GM13976 (cell line): ENCODE measurements at regions not wholly inside any gene's neighbourhood (a gene's known extent, or its start where the extent isn't known, plus 50 kb on each side); places are given as distances from the start of the nearest gene placed in this dataset.

Experiments
- DNase-seq: peaks from one replicate; pipeline ENCODE4 v3.0.0; 2012; ENCODE audit warnings: low spot score
- CTCF ChIP-seq: IDR thresholded peaks from 2 replicates; pipeline ENCODE4 v1.5.1; 2012; ENCODE audit warnings: borderline replicate concordance, mild to moderate bottlenecking; ENCODE audit not compliant: insufficient read depth; ENCODE audit errors: extremely low read depth, missing control alignments, control extremely low read depth
- in situ Hi-C: fragments of 300-500 bp; cut with MboI; formaldehyde crosslinking; loops from one replicate; pipeline ENCODE4 v1.12.0; 2022; ENCODE audit warnings: low sequenced_read_pairs, mixed read lengths, inconsistent platforms; ENCODE audit not compliant: unreplicated experiment

- in situ Hi-C loops = no loop called here
- no peak for TF ChIP-seq CTCF
- DNase-seq = no peak
Observed at GRCh38 chr2:226272435-226272834, 527.2 kb downstream of the IRS1 start.

- TF ChIP-seq CTCF = no peak
- in situ Hi-C loops = no loop called here
- no peak for DNase-seq
Observed at GRCh38 chr2:226270285-226271058, 529.1 kb downstream of the IRS1 start.

- in situ Hi-C loops = no loop called here
- DNase-seq = no peak
- no peak for TF ChIP-seq CTCF
Observed at GRCh38 chr2:226267516-226268289, 531.9 kb downstream of the IRS1 start.

DNA sequence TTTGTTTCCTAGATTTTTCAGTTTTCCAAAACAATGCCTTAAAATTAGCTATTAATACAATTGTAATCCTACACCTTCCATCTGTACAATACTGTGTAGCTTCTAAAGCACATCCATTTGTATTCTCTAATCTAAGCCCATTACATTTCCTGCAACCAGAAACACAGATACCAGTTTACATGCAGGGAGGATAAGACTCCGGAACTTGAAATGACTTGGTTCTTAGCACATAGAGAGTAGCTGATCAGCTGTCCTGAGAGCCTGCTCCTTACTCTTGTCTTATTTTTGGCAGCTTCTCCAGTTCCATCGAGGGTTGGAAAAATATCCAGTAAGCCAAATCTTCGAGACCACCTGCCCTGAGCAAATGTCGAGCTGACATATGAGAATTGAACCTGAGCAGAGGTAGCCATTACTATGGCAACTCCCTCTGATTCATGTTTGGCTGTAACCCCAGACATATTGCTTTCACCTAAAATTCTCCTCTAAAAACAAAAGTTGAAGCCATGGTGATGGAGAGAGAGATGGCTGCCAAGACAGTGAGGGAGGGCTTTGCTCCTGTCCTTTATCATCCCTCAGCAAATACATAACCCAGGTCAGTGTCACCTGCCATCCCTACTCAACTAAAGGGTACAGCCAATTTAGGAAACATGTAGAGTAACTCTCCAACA is 542.8 kb downstream of the IRS1 start:
- no peak for DNase-seq
- in situ Hi-C loops = no loop called here
- TF ChIP-seq CTCF = no peak

GRCh38 chr2:226256237-226256636 is 543.4 kb downstream of the IRS1 start:
- no peak for TF ChIP-seq CTCF
- in situ Hi-C loops = no loop called here
- no peak for DNase-seq

- in situ Hi-C loops = no loop called here
- no peak for DNase-seq
- TF ChIP-seq CTCF = no peak
Observed at GRCh38 chr2:226251661-226252060, 548.0 kb downstream of the IRS1 start.
